ENCODE measurements at regions not wholly inside any gene's neighbourhood (a gene's known extent, or its start where the extent isn't known, plus 50 kb on each side); places are given as distances from the start of the nearest gene placed in this dataset.
"Not testable (repeated sequence)": the region's sequence is repeated elsewhere in the genome, so short reads cannot be mapped to it uniquely, and the experiment has no call there.

GRCh38 chr11:92022499-92022898 lies 202.1 kb upstream of the FAT3 start:
- H3K9me3 Mint-ChIP-seq = peaks cover 26% of the 10 kb centered on the region
- no peaks in the 10 kb centered on the region for H3K36me3 Mint-ChIP-seq
- no peaks in the 10 kb centered on the region for H3K27me3 Mint-ChIP-seq
- H3K4me3 Mint-ChIP-seq = no peak overlapping the region
- no peaks in the 10 kb centered on the region for H3K4me1 Mint-ChIP-seq
- no peak overlapping the region for H3K27ac Mint-ChIP-seq

- Mint-ChIP-seq H3K27me3 (no peaks in the 10 kb centered on the region), H3K36me3 (no peaks in the 10 kb centered on the region), H3K4me3 (no peak overlapping the region), H3K9me3 (peaks cover 32% of the 10 kb centered on the region), H3K4me1 (no peaks in the 10 kb centered on the region), H3K27ac (no peak overlapping the region)
Measured at GRCh38 chr11:92018332-92018731, 206.3 kb upstream of the FAT3 start.

DNA sequence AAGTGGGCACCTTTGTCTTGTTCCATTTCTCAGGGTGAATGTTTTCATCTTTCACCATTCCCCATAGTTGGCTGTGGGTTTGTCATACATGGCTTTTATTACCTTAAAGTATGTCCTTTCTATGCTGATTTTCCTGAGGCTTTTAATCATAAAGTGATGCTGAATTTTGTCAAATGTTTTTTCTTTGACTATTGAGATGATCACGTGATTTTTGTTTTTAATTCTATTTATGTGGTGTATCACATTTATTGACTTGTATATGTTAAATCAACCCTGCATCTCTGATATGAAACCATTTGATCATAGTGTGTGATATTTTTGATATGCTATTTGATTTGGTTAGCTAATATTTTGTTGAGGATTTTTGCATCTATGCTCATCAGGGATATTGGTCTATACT lies 216.4 kb upstream of the FAT3 start:
- Mint-ChIP-seq H3K9me3 (peaks cover 6% of the 10 kb centered on the region), H3K4me3 (no peak overlapping the region), H3K36me3 (no peaks in the 10 kb centered on the region), H3K27me3 (no peaks in the 10 kb centered on the region), H3K4me1 (no peaks in the 10 kb centered on the region), H3K27ac (no peak overlapping the region)

DNA sequence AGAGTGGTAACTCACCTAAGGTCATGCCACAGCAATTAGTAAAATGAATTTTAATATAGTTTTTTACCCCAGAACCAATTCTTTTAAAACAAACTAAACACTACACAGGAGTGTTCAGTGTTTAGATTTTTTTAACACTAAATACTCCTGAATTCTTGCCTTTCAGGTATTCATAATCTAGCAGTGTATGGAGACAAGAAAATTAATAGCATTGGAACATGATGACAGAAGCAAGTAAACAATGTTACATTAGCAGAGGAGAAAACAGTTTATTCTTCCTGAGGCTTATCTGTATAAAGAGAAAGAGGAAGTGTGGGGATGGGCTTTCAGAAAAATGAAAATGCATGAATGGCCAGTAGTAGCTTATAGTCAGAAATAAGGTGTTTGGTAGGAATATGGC lies 222.1 kb upstream of the FAT3 start:
- no peaks in the 10 kb centered on the region for H3K4me1 Mint-ChIP-seq
- H3K27me3 Mint-ChIP-seq = no peaks in the 10 kb centered on the region
- no peak overlapping the region for H3K4me3 Mint-ChIP-seq

DNA sequence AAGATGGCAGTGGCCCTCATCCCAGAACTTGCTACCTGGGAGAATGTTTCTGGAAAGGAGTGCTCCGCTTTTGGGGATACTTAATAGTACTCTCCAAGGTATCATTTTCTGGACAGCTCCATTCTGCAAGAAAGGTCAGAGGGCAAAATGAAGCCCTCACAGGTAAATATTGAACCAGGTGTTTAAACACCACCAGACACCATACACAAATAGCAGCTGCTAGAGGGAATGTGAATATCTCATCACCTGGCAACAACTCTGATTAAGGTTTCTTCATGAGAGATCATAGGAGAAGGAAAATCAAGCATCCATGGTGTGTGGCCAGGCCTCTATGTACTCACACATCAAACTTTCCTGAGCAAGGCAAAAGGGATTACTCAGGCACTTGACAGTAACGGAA lies 226.1 kb upstream of the FAT3 start:
- Mint-ChIP-seq H3K4me1 (no peaks in the 10 kb centered on the region), H3K36me3 (no peaks in the 10 kb centered on the region), H3K4me3 (no peak overlapping the region), H3K27ac (no peak overlapping the region), H3K27me3 (no peaks in the 10 kb centered on the region), H3K9me3 (peaks cover 4% of the 10 kb centered on the region)

More for the DNA sequence above, 222.1 kb upstream of the FAT3 start:
- Mint-ChIP-seq H3K27ac (no peak overlapping the region), H3K36me3 (no peaks in the 10 kb centered on the region), H3K9me3 (no peaks in the 10 kb centered on the region)

DNA sequence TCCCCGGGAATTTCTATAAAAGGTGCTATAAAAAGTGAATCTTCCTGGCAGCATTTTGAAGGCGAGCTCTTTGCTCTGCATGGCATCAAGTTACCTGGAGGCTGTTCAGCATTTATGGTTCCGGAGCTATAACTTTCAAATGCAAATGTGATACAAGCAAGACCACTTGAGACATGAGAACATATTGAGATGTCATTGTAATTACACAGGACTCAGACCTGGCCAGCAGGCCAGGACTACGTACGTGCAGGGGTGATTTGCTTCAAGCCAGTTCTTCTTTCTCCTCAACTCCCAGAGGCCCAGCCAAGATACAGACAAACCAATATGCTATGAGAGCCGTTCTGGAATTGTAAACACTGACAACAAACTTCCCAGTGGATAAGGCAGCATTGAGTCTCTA lies 227.4 kb upstream of the FAT3 start:
- H3K27me3 Mint-ChIP-seq = no peaks in the 10 kb centered on the region
- H3K9me3 Mint-ChIP-seq = peaks cover 4% of the 10 kb centered on the region
- H3K27ac Mint-ChIP-seq = no peak overlapping the region
- no peak overlapping the region for H3K4me3 Mint-ChIP-seq
- no peaks in the 10 kb centered on the region for H3K36me3 Mint-ChIP-seq
- no peaks in the 10 kb centered on the region for H3K4me1 Mint-ChIP-seq

DNA sequence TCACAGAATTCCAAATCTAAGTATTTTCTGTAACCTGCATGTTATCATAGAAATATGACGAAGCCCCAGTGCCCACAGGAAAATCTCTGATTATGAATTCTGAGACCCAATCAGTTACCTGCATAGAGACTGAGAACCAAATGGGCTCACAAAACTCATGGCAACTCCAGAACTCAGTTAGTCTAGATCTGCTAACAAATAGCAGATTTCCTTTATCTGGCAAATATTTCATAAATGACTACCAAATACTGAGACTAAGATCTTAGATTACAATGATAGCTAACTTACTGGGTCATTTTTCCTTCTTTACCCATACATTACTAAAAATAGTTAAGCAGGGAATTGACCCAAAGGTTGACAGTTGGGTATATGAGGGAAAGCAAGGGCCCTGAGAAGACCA lies 228.1 kb upstream of the FAT3 start:
- Mint-ChIP-seq H3K27ac (no peak overlapping the region), H3K4me1 (no peaks in the 10 kb centered on the region), H3K4me3 (no peak overlapping the region), H3K27me3 (no peaks in the 10 kb centered on the region), H3K9me3 (peaks cover 4% of the 10 kb centered on the region), H3K36me3 (no peaks in the 10 kb centered on the region)

- H3K27ac Mint-ChIP-seq, H3K27me3 Mint-ChIP-seq, H3K9me3 Mint-ChIP-seq, H3K36me3 Mint-ChIP-seq, H3K4me3 Mint-ChIP-seq, H3K4me1 Mint-ChIP-seq: not testable (repeated sequence)
Measured at GRCh38 chr11:91988443-91988842, 236.2 kb upstream of the FAT3 start.

DNA sequence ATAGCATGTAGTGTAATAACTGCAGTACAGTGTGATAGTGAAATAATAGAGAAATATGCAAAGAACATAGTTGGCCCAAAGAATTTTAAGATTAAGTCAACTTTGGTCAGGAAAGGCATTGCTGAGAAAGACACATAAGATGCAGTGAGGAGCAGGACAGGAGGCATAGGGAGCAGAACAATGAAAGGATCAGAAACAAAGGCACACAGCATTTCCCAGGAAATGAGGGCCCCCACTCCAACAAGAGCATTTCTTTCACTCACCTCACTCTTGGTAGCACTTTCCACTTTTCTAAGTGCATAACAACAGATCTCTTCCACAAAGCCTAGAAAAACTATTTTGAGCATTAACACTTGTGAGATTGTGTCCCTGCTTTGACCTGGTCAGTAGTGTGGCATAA lies 238.4 kb upstream of the FAT3 start:
- H3K4me3 Mint-ChIP-seq = no peak overlapping the region
- H3K36me3 Mint-ChIP-seq = no peaks in the 10 kb centered on the region
- no peaks in the 10 kb centered on the region for H3K27me3 Mint-ChIP-seq
- no peak overlapping the region for H3K27ac Mint-ChIP-seq
- H3K4me1 Mint-ChIP-seq = no peaks in the 10 kb centered on the region
- H3K9me3 Mint-ChIP-seq = peaks cover 6% of the 10 kb centered on the region

GRCh38 chr11:91984033-91984584 lies 240.5 kb upstream of the FAT3 start:
- Mint-ChIP-seq H3K4me1 (no peaks in the 10 kb centered on the region), H3K36me3 (no peaks in the 10 kb centered on the region), H3K4me3 (no peak overlapping the region), H3K27ac (no peak overlapping the region), H3K9me3 (peaks cover 8% of the 10 kb centered on the region), H3K27me3 (no peaks in the 10 kb centered on the region)

- Mint-ChIP-seq H3K36me3 (no peaks in the 10 kb centered on the region), H3K4me3 (no peak overlapping the region), H3K27me3 (no peaks in the 10 kb centered on the region), H3K9me3 (peaks cover 5% of the 10 kb centered on the region), H3K4me1 (no peaks in the 10 kb centered on the region), H3K27ac (no peak overlapping the region)
Measured at GRCh38 chr11:91981995-91982394, 242.6 kb upstream of the FAT3 start.

DNA sequence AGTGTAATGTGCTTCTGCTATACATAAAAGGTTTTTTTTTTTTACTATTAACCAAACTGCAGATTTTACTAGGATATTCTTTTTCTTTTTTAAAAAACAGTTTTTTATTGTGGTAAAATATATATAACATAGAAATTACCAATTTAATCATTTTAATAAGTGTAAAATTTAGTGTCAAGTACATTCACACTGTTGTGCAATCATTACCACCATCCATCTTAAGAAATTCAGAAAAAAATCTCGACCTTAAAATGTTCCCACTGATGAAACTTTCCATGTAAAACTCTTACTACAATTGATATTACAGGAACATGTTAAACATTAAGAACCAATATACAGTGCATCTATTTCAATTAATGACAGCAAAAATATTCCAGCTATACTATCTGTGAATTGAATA lies 244.8 kb upstream of the FAT3 start:
- Mint-ChIP-seq H3K27me3 (no peaks in the 10 kb centered on the region), H3K4me1 (no peaks in the 10 kb centered on the region), H3K4me3 (no peak overlapping the region), H3K9me3 (peaks cover 5% of the 10 kb centered on the region), H3K36me3 (no peaks in the 10 kb centered on the region), H3K27ac (no peak overlapping the region)

GRCh38 chr11:91978747-91979146 lies 245.9 kb upstream of the FAT3 start:
- H3K36me3 Mint-ChIP-seq = no peaks in the 10 kb centered on the region
- no peaks in the 10 kb centered on the region for H3K4me1 Mint-ChIP-seq
- H3K4me3 Mint-ChIP-seq = no peak overlapping the region
- peaks cover 5% of the 10 kb centered on the region for H3K9me3 Mint-ChIP-seq
- H3K27ac Mint-ChIP-seq = no peak overlapping the region
- no peaks in the 10 kb centered on the region for H3K27me3 Mint-ChIP-seq

GRCh38 chr11:91972665-91973266 lies 251.9 kb upstream of the FAT3 start:
- Mint-ChIP-seq H3K4me1 (no peaks in the 10 kb centered on the region), H3K36me3 (no peaks in the 10 kb centered on the region), H3K27ac (no peak overlapping the region), H3K9me3 (no peaks in the 10 kb centered on the region), H3K4me3 (no peak overlapping the region), H3K27me3 (no peaks in the 10 kb centered on the region)

DNA sequence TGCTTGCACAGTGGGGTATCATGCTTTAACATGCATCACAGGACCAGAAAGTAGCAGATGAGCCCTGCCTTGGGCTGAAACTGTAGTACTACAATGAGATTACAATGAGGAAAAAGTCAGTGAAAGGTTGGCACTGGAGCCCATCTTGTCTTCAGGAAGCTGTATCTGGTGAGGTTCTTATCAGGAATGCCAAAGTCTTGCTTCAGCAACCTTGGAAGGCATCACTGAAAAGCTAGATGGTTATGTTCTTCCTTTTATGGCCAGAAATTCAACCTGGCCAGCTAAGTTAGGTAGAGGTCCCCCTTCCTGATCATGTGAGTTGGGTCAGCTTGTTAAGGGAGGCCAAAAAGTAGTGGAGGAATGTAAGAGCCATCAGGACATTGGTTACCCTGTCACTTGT lies 254.0 kb upstream of the FAT3 start:
- Mint-ChIP-seq H3K4me3 (no peak overlapping the region), H3K36me3 (no peaks in the 10 kb centered on the region), H3K9me3 (no peaks in the 10 kb centered on the region), H3K4me1 (no peaks in the 10 kb centered on the region), H3K27ac (no peak overlapping the region), H3K27me3 (no peaks in the 10 kb centered on the region)

DNA sequence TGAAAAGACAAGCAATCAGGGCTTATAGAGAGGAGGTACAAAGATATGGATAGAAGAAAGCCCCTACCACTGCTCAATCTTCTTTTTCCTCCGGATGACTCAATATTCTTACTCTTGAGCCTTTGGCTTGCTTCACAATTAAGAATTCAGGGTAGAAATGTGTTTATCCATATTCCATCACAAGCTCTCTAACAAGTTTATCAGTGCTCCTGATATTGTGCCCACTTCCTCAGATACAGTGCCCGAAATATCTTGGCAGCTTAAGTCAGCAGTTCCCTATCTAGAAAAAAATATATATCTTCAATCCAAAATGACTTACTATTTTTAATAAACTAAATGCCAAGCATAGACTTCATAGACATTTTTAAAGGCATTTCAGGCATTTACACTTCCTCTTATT lies 255.1 kb upstream of the FAT3 start:
- H3K9me3 Mint-ChIP-seq = peaks cover 5% of the 10 kb centered on the region
- no peaks in the 10 kb centered on the region for H3K27me3 Mint-ChIP-seq
- H3K4me3 Mint-ChIP-seq = no peak overlapping the region
- no peak overlapping the region for H3K27ac Mint-ChIP-seq
- H3K36me3 Mint-ChIP-seq = no peaks in the 10 kb centered on the region
- no peaks in the 10 kb centered on the region for H3K4me1 Mint-ChIP-seq

GRCh38 chr11:91967691-91968045 lies 256.9 kb upstream of the FAT3 start:
- H3K4me3 Mint-ChIP-seq = no peak overlapping the region
- peaks cover 10% of the 10 kb centered on the region for H3K9me3 Mint-ChIP-seq
- H3K4me1 Mint-ChIP-seq = no peaks in the 10 kb centered on the region
- no peaks in the 10 kb centered on the region for H3K27me3 Mint-ChIP-seq
- no peak overlapping the region for H3K27ac Mint-ChIP-seq
- H3K36me3 Mint-ChIP-seq = no peaks in the 10 kb centered on the region
